ENCODE measurements at regions not wholly inside any gene's neighbourhood (a gene's known extent, or its start where the extent isn't known, plus 50 kb on each side); places are given as distances from the start of the nearest gene placed in this dataset.

- Histone ChIP-seq H3K4me1 (ENCODE audit: control insufficient read depth, insufficient read depth, low read length) (peaks cover 42% of the 10 kb centered on the region), H3K27me3 (ENCODE audit: control insufficient read depth, insufficient read depth, low read length) (0 out of 2 replicates have a peak, but pooled peaks cover 3% of the 10 kb centered on the region), H3K9me3 (ENCODE audit: control insufficient read depth, insufficient read depth, low read depth, low read length) (peaks cover 7% of the 10 kb centered on the region), H3K27ac (ENCODE audit: low read depth, low read length) (no peak overlapping the region), H3K36me3 (ENCODE audit: control insufficient read depth, insufficient read depth, low read length) (no peaks in the 10 kb centered on the region), H3K9ac (ENCODE audit: low read length) (no peak overlapping the region), H3K4me3 (ENCODE audit: low read depth, low read length) (no peak overlapping the region)
These were observed 94.8 kb downstream of the RHOB start for GRCh38 chr2:20541651-20542050.

GRCh38 chr2:20542269-20542668, 95.4 kb downstream of the RHOB start:
- Histone ChIP-seq H3K36me3 (ENCODE audit: control insufficient read depth, insufficient read depth, low read length) (no peaks in the 10 kb centered on the region), H3K27ac (ENCODE audit: low read depth, low read length) (no peak overlapping the region), H3K27me3 (ENCODE audit: control insufficient read depth, insufficient read depth, low read length) (0 out of 2 replicates have a peak, but pooled peaks cover 3% of the 10 kb centered on the region), H3K9ac (ENCODE audit: low read length) (no peak overlapping the region), H3K4me3 (ENCODE audit: low read depth, low read length) (no peak overlapping the region), H3K9me3 (ENCODE audit: control insufficient read depth, insufficient read depth, low read depth, low read length) (peaks cover 7% of the 10 kb centered on the region), H3K4me1 (ENCODE audit: control insufficient read depth, insufficient read depth, low read length) (peaks cover 36% of the 10 kb centered on the region)

- Histone ChIP-seq H3K27ac (ENCODE audit: low read depth, low read length) (no peak overlapping the region), H3K4me1 (ENCODE audit: control insufficient read depth, insufficient read depth, low read length) (peaks cover 29% of the 10 kb centered on the region), H3K27me3 (ENCODE audit: control insufficient read depth, insufficient read depth, low read length) (0 out of 2 replicates have a peak, but pooled peaks cover 3% of the 10 kb centered on the region), H3K9me3 (ENCODE audit: control insufficient read depth, insufficient read depth, low read depth, low read length) (peaks cover 7% of the 10 kb centered on the region), H3K4me3 (ENCODE audit: low read depth, low read length) (no peak overlapping the region), H3K36me3 (ENCODE audit: control insufficient read depth, insufficient read depth, low read length) (no peaks in the 10 kb centered on the region), H3K9ac (ENCODE audit: low read length) (no peak overlapping the region)
These were observed 96.0 kb downstream of the RHOB start for GRCh38 chr2:20542746-20543468.

GRCh38 chr2:20543469-20544152, 96.7 kb downstream of the RHOB start:
- no peak overlapping the region for H3K9ac ChIP-seq (ENCODE audit: low read length)
- no peaks in the 10 kb centered on the region for H3K36me3 ChIP-seq (ENCODE audit: control insufficient read depth, insufficient read depth, low read length)
- peaks cover 22% of the 10 kb centered on the region; the same call in 1 of the 2 replicates for H3K4me1 ChIP-seq (ENCODE audit: control insufficient read depth, insufficient read depth, low read length)
- H3K27me3 ChIP-seq (ENCODE audit: control insufficient read depth, insufficient read depth, low read length) = 0 out of 2 replicates have a peak, but pooled peaks cover 3% of the 10 kb centered on the region
- no peak overlapping the region for H3K27ac ChIP-seq (ENCODE audit: low read depth, low read length)
- H3K4me3 ChIP-seq (ENCODE audit: low read depth, low read length) = no peak overlapping the region
- peaks cover 7% of the 10 kb centered on the region for H3K9me3 ChIP-seq (ENCODE audit: control insufficient read depth, insufficient read depth, low read depth, low read length)

- H3K36me3 ChIP-seq (ENCODE audit: control insufficient read depth, insufficient read depth, low read length) = no peaks in the 10 kb centered on the region
These were observed 97.4 kb downstream of the RHOB start for GRCh38 chr2:20544153-20544747.

GRCh38 chr2:20549144-20549543, 101.8 kb downstream of the HS1BP3 start:
- Histone ChIP-seq H3K36me3 (ENCODE audit: control insufficient read depth, insufficient read depth, low read length) (no peaks in the 10 kb centered on the region), H3K4me3 (ENCODE audit: low read depth, low read length) (no peak overlapping the region), H3K27ac (ENCODE audit: low read depth, low read length) (no peak overlapping the region), H3K9ac (ENCODE audit: low read length) (no peak overlapping the region), H3K9me3 (ENCODE audit: control insufficient read depth, insufficient read depth, low read depth, low read length) (peaks cover 7% of the 10 kb centered on the region), H3K4me1 (ENCODE audit: control insufficient read depth, insufficient read depth, low read length) (peaks cover 3% of the 10 kb centered on the region; the same call in 1 of the 2 replicates), H3K27me3 (ENCODE audit: control insufficient read depth, insufficient read depth, low read length) (no peaks in the 10 kb centered on the region)

More at GRCh38 chr2:20544153-20544747, 97.4 kb downstream of the RHOB start:
- H3K9ac ChIP-seq (ENCODE audit: low read length) = no peak overlapping the region
- H3K4me3 ChIP-seq (ENCODE audit: low read depth, low read length) = no peak overlapping the region
- H3K27ac ChIP-seq (ENCODE audit: low read depth, low read length) = no peak overlapping the region
- peaks cover 7% of the 10 kb centered on the region for H3K9me3 ChIP-seq (ENCODE audit: control insufficient read depth, insufficient read depth, low read depth, low read length)
- H3K4me1 ChIP-seq (ENCODE audit: control insufficient read depth, insufficient read depth, low read length) = peaks cover 22% of the 10 kb centered on the region; the same call in 1 of the 2 replicates
- 0 out of 2 replicates have a peak, but pooled peaks cover 3% of the 10 kb centered on the region for H3K27me3 ChIP-seq (ENCODE audit: control insufficient read depth, insufficient read depth, low read length)

- H3K27me3 ChIP-seq (ENCODE audit: control insufficient read depth, insufficient read depth, low read length) = no peaks in the 10 kb centered on the region
- peaks cover 3% of the 10 kb centered on the region; the same call in 1 of the 2 replicates for H3K4me1 ChIP-seq (ENCODE audit: control insufficient read depth, insufficient read depth, low read length)
- H3K9me3 ChIP-seq (ENCODE audit: control insufficient read depth, insufficient read depth, low read depth, low read length) = peaks cover 7% of the 10 kb centered on the region
- H3K27ac ChIP-seq (ENCODE audit: low read depth, low read length) = no peak overlapping the region
- H3K9ac ChIP-seq (ENCODE audit: low read length) = no peak overlapping the region
- H3K4me3 ChIP-seq (ENCODE audit: low read depth, low read length) = no peak overlapping the region
- no peaks in the 10 kb centered on the region for H3K36me3 ChIP-seq (ENCODE audit: control insufficient read depth, insufficient read depth, low read length)
These were observed 101.1 kb downstream of the HS1BP3 start for GRCh38 chr2:20549691-20550348.

- H3K4me1 ChIP-seq (ENCODE audit: control insufficient read depth, insufficient read depth, low read length) = peaks cover 3% of the 10 kb centered on the region; the same call in 1 of the 2 replicates
- no peaks in the 10 kb centered on the region for H3K27me3 ChIP-seq (ENCODE audit: control insufficient read depth, insufficient read depth, low read length)
- no peak overlapping the region for H3K27ac ChIP-seq (ENCODE audit: low read depth, low read length)
- no peaks in the 10 kb centered on the region for H3K36me3 ChIP-seq (ENCODE audit: control insufficient read depth, insufficient read depth, low read length)
- H3K4me3 ChIP-seq (ENCODE audit: low read depth, low read length) = no peak overlapping the region
- no peak overlapping the region for H3K9ac ChIP-seq (ENCODE audit: low read length)
- H3K9me3 ChIP-seq (ENCODE audit: control insufficient read depth, insufficient read depth, low read depth, low read length) = no peaks in the 10 kb centered on the region
These were observed 99.5 kb downstream of the HS1BP3 start for GRCh38 chr2:20551260-20551944.

- Histone ChIP-seq H3K4me3 (ENCODE audit: low read depth, low read length) (no peak overlapping the region), H3K27ac (ENCODE audit: low read depth, low read length) (no peak overlapping the region), H3K9ac (ENCODE audit: low read length) (no peak overlapping the region), H3K4me1 (ENCODE audit: control insufficient read depth, insufficient read depth, low read length) (peaks cover 8% of the 10 kb centered on the region), H3K9me3 (ENCODE audit: control insufficient read depth, insufficient read depth, low read depth, low read length) (no peaks in the 10 kb centered on the region), H3K36me3 (ENCODE audit: control insufficient read depth, insufficient read depth, low read length) (no peaks in the 10 kb centered on the region), H3K27me3 (ENCODE audit: control insufficient read depth, insufficient read depth, low read length) (no peaks in the 10 kb centered on the region)
These were observed 99.0 kb downstream of the HS1BP3 start for GRCh38 chr2:20551945-20552328.

GRCh38 chr2:20552847-20553246, 98.1 kb downstream of the HS1BP3 start:
- Histone ChIP-seq H3K27me3 (ENCODE audit: control insufficient read depth, insufficient read depth, low read length) (no peaks in the 10 kb centered on the region), H3K9ac (ENCODE audit: low read length) (no peak overlapping the region), H3K27ac (ENCODE audit: low read depth, low read length) (no peak overlapping the region), H3K4me1 (ENCODE audit: control insufficient read depth, insufficient read depth, low read length) (peaks cover 17% of the 10 kb centered on the region), H3K4me3 (ENCODE audit: low read depth, low read length) (no peak overlapping the region), H3K9me3 (ENCODE audit: control insufficient read depth, insufficient read depth, low read depth, low read length) (no peaks in the 10 kb centered on the region), H3K36me3 (ENCODE audit: control insufficient read depth, insufficient read depth, low read length) (no peaks in the 10 kb centered on the region)

All from HUES6 (cell line).